Endodermal cell (in vitro differentiated cells): ENCODE measurements at regions not wholly inside any gene's neighbourhood (a gene's known extent, or its start where the extent isn't known, plus 50 kb on each side); places are given as distances from the start of the nearest gene placed in this dataset.

Experiments
- DNase-seq: peaks from one replicate; pipeline ENCODE4 v3.0.0-alpha.2; 2017
- H3K27ac ChIP-seq: 2 replicates; pipeline ENCODE4 v1.5.1; 2013; ENCODE audit warnings: mild to moderate bottlenecking, low read depth, low read length, moderate library complexity
- H3K27me3 ChIP-seq: 2 replicates; pipeline ENCODE4 v1.6.1; 2013; ENCODE audit warnings: mild to moderate bottlenecking, low read length, moderate library complexity; ENCODE audit not compliant: insufficient read depth, control insufficient read depth, poor library complexity, severe bottlenecking
- H3K36me3 ChIP-seq: 2 replicates; pipeline ENCODE4 v1.7.0; 2013; ENCODE audit warnings: mild to moderate bottlenecking, low read length, moderate library complexity; ENCODE audit not compliant: control insufficient read depth, insufficient read depth
- H3K4me1 ChIP-seq: one replicate; pipeline ENCODE4 v1.7.0; 2013; ENCODE audit warnings: low read length; ENCODE audit not compliant: control insufficient read depth, insufficient read depth
- H3K4me3 ChIP-seq: 2 replicates; pipeline ENCODE4 v1.5.1; 2013; ENCODE audit warnings: mild to moderate bottlenecking, low read length, moderate library complexity
- H3K9ac ChIP-seq: 2 replicates; pipeline ENCODE4 v1.6.1; 2013; ENCODE audit warnings: mild to moderate bottlenecking, low read length, moderate library complexity; ENCODE audit not compliant: poor library complexity, severe bottlenecking; ENCODE audit errors: extremely low read depth
- H3K9me3 ChIP-seq: 2 replicates; pipeline ENCODE4 v1.6.1; 2013; ENCODE audit warnings: mild to moderate bottlenecking, low read length, moderate library complexity; ENCODE audit not compliant: control insufficient read depth
- H3K27ac Mint-ChIP-seq: 2 replicates; pipeline ENCODE4 v1.8.0; 2020; ENCODE audit warnings: mixed read lengths
- H3K27me3 Mint-ChIP-seq: 2 replicates; pipeline ENCODE4 v1.8.0; 2021; ENCODE audit warnings: mild to moderate bottlenecking, mixed read lengths; ENCODE audit not compliant: insufficient read depth
- H3K36me3 Mint-ChIP-seq: 2 replicates; pipeline ENCODE4 v1.8.0; 2020; ENCODE audit warnings: low read depth, mixed read lengths
- H3K4me1 Mint-ChIP-seq: 2 replicates; pipeline ENCODE4 v1.8.0; 2020; ENCODE audit warnings: mixed read lengths
- H3K4me3 Mint-ChIP-seq: 2 replicates; pipeline ENCODE4 v1.8.0; 2020; ENCODE audit warnings: mild to moderate bottlenecking, moderate library complexity, mixed read lengths
- H3K9me3 Mint-ChIP-seq: 2 replicates; pipeline ENCODE4 v1.8.0; 2020; ENCODE audit warnings: mild to moderate bottlenecking, mixed read lengths
- WGBS, 2 experiments: methylation state at CpG; one replicate each; pipeline versions ENCODE4 v1.1.5 to v1.1.7; 2013; ENCODE audit warnings: missing lambda C conversion rate in 2 of 2, mixed read lengths in 1 of 2; ENCODE audit not compliant: insufficient coverage in 1 of 2, insufficient read length in 1 of 2; 5-methylcytosine and 5-hydroxymethylcytosine counted together
- TF ChIP-seq, protein P1 (sequence below): fragments of 200-600 bp; sonication (generic); conservative IDR thresholded peaks from 2 replicates; pipeline ENCODE4 v1.5.0; 2021; ENCODE audit warnings: antibody characterized with exemption, mild to moderate bottlenecking

DNA sequence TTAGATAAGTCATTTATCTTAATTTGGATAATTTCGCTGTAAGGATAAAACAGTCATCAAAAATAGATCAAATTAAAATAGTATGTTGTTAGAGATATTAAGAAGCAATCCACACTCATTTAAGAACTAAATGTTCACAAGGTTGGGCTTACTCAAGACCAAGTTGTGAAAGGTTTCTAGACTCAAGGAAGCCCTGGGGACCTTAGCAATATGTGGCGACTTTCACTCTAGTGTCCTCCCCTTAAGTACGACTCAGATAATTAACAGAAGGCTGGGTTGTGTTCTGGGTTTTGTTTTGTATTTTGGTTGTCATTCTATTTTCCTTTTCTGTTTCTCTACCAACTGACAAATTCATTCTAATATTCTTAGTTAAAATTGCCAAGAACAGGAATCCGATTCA is 1008.0 kb downstream of the PCDH9 start:
- DNase-seq: no peak
- H3K27me3 ChIP-seq: peaks cover 61% of the 10 kb centered on the region

GRCh38 chr13:66219506-66219905 is 1010.6 kb downstream of the PCDH9 start:
- 78 to 83% methylated on average over 1 of the region's 1 CpG for WGBS, 2 experiments
- Histone ChIP-seq H3K9ac (no peak overlapping the region), H3K4me1 (peaks cover 7% of the 10 kb centered on the region), H3K9me3 (no peaks in the 10 kb centered on the region), H3K27me3 (peaks cover 81% of the 10 kb centered on the region), H3K36me3 (no peaks in the 10 kb centered on the region), H3K4me3 (no peak overlapping the region), H3K27ac (no peak overlapping the region)
- H3K36me3 Mint-ChIP-seq: no peaks in the 10 kb centered on the region
- H3K9me3 Mint-ChIP-seq: no peaks in the 10 kb centered on the region
- peaks cover 84% of the 10 kb centered on the region for H3K27me3 Mint-ChIP-seq
- no peak for DNase-seq
- TF ChIP-seq, protein P1, sequence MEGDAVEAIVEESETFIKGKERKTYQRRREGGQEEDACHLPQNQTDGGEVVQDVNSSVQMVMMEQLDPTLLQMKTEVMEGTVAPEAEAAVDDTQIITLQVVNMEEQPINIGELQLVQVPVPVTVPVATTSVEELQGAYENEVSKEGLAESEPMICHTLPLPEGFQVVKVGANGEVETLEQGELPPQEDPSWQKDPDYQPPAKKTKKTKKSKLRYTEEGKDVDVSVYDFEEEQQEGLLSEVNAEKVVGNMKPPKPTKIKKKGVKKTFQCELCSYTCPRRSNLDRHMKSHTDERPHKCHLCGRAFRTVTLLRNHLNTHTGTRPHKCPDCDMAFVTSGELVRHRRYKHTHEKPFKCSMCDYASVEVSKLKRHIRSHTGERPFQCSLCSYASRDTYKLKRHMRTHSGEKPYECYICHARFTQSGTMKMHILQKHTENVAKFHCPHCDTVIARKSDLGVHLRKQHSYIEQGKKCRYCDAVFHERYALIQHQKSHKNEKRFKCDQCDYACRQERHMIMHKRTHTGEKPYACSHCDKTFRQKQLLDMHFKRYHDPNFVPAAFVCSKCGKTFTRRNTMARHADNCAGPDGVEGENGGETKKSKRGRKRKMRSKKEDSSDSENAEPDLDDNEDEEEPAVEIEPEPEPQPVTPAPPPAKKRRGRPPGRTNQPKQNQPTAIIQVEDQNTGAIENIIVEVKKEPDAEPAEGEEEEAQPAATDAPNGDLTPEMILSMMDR: no peak
- peaks cover 19% of the 10 kb centered on the region for H3K4me1 Mint-ChIP-seq
- H3K27ac Mint-ChIP-seq: no peak overlapping the region
- no peak overlapping the region for H3K4me3 Mint-ChIP-seq

More for the DNA sequence above, 1008.0 kb downstream of the PCDH9 start:
- Histone ChIP-seq H3K9ac (no peak overlapping the region), H3K4me3 (no peak overlapping the region), H3K36me3 (no peaks in the 10 kb centered on the region), H3K4me1 (peaks cover 7% of the 10 kb centered on the region), H3K27ac (no peak overlapping the region), H3K9me3 (no peaks in the 10 kb centered on the region)
- no peaks in the 10 kb centered on the region for H3K9me3 Mint-ChIP-seq
- TF ChIP-seq, protein P1: no peak
- WGBS, 2 experiments: 83% methylated on average over 3 of the region's 4 CpGs; no CpG with 5 or more reads in 1 of the 2 experiments
- H3K27me3 Mint-ChIP-seq: peaks cover 67% of the 10 kb centered on the region
- no peaks in the 10 kb centered on the region for H3K36me3 Mint-ChIP-seq
- peaks cover 38% of the 10 kb centered on the region for H3K4me1 Mint-ChIP-seq
- no peak overlapping the region for H3K27ac Mint-ChIP-seq
- no peak overlapping the region for H3K4me3 Mint-ChIP-seq

DNA sequence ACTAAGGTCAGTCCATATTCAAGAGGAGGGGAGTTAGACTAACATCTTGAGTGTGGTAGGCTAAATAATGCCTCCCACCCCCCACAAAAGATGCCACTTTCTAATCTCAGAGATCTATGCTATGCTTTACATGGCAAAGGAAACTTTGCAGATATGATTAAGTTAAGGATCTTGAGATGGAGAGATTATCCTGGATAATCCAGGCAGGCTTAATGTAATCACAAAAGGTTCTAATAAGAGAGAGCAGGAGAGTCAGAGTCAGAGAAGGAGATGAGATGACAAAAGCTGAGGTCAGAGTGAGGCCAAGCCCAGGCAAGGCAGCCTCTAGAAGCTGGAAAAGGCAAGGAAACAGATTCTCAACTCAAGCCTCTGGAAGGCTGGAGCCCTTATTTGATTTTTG is 1011.6 kb downstream of the PCDH9 start:
- H3K9me3 ChIP-seq: no peaks in the 10 kb centered on the region
- no peaks in the 10 kb centered on the region for H3K4me1 ChIP-seq
- Mint-ChIP-seq H3K27ac (no peak overlapping the region), H3K4me3 (no peak overlapping the region), H3K9me3 (no peaks in the 10 kb centered on the region), H3K36me3 (no peaks in the 10 kb centered on the region), H3K27me3 (peaks cover 87% of the 10 kb centered on the region), H3K4me1 (peaks cover 13% of the 10 kb centered on the region)
- no peak overlapping the region for H3K27ac ChIP-seq
- no peak for DNase-seq
- H3K27me3 ChIP-seq: peaks cover 91% of the 10 kb centered on the region
- no peak overlapping the region for H3K9ac ChIP-seq
- no peak overlapping the region for H3K4me3 ChIP-seq
- TF ChIP-seq, protein P1: no peak
- H3K36me3 ChIP-seq: no peaks in the 10 kb centered on the region
